Mammary epithelial cell (primary cell): ENCODE measurements at regions not wholly inside any gene's neighbourhood (a gene's known extent, or its start where the extent isn't known, plus 50 kb on each side); places are given as distances from the start of the nearest gene placed in this dataset.

Experiments
- EZH2 ChIP-seq: IDR thresholded peaks from 2 replicates; pipeline ENCODE4 v1.6.1; 2012; ENCODE audit warnings: low read length, inconsistent platforms, borderline replicate concordance
- TF ChIP-seq, protein P1 (sequence below), 2 donors: IDR thresholded peaks in 1 of 2; conservative IDR thresholded peaks in 1 of 2; 2 replicates each; pipeline ENCODE4 v1.5.1; 2011 to 2012; ENCODE audit warnings: inconsistent platforms in 2 of 2, low read length in 2 of 2, mild to moderate bottlenecking in 2 of 2, control low read depth in 1 of 2, low read depth in 1 of 2; ENCODE audit not compliant: insufficient read depth in 1 of 2; ENCODE audit errors: extremely low read depth in 1 of 2

DNA sequence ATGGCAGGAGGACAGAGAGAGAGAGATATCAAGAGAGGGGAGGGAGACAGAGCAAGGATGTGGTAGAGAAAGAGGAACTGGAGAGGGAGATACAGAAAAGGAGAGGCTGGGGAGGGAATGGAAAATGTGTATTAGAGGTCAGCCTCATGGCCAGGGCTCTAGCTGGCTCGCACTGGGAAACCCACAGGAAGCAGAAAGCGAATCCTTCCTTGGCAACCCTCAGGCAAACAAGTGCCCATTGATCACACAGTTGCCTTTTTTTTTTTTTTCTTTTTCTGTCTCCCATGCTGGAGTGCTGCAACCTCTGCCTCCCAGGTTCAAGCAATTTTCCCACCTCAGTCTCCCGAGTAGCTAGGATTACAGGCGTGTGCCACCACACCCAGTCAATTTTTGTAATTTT, 391.2 kb downstream of the TYW1 start:
- no peak for TF ChIP-seq EZH2
- TF ChIP-seq, protein P1, sequence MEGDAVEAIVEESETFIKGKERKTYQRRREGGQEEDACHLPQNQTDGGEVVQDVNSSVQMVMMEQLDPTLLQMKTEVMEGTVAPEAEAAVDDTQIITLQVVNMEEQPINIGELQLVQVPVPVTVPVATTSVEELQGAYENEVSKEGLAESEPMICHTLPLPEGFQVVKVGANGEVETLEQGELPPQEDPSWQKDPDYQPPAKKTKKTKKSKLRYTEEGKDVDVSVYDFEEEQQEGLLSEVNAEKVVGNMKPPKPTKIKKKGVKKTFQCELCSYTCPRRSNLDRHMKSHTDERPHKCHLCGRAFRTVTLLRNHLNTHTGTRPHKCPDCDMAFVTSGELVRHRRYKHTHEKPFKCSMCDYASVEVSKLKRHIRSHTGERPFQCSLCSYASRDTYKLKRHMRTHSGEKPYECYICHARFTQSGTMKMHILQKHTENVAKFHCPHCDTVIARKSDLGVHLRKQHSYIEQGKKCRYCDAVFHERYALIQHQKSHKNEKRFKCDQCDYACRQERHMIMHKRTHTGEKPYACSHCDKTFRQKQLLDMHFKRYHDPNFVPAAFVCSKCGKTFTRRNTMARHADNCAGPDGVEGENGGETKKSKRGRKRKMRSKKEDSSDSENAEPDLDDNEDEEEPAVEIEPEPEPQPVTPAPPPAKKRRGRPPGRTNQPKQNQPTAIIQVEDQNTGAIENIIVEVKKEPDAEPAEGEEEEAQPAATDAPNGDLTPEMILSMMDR (conservative IDR thresholded peaks at IDR 0.05 in 1 of 2, IDR thresholded peaks at IDR 0.05 in 1 of 2; ENCODE audit: extremely low read depth in 1 of 2, insufficient read depth in 1 of 2, low read depth in 1 of 2, low read length in 2 of 2), result no peak
